IMR-90 (cell line): ENCODE measurements at regions not wholly inside any gene's neighbourhood (a gene's known extent, or its start where the extent isn't known, plus 50 kb on each side); places are given as distances from the start of the nearest gene placed in this dataset.

Source experiments
- ATAC-seq: fragments of 200-7000 bp; cut with Tn5 transposase; 2 replicates; pipeline ENCODE4 v1.9.1; 2020; ENCODE audit warnings: low read depth, mild to moderate bottlenecking, moderate library complexity
- BruUV-seq: library from RNA; stranded (reverse); fragments of 400-500 nt; replicated peaks from 2 replicates; lab custom pipeline; 2021; lab: Mats Ljungman, UMichigan
- CTCF ChIA-PET: fragments of 300-600 bp; formaldehyde crosslinking; extraction: SDS; loops from one replicate; lab custom pipeline; 2021; ENCODE audit warnings: antibody characterized with exemption; lab: Yijun Ruan, JAX
- POLR2A ChIA-PET: fragments of 300-600 bp; sonication (Branson Sonifier 250); formaldehyde crosslinking; loops from one replicate; lab custom pipeline; 2022; ENCODE audit warnings: antibody characterized with exemption; ENCODE audit not compliant: unreplicated experiment; lab: Charles Lee
- DNase-seq: peaks from one replicate; pipeline ENCODE4 v3.0.0; 2013
- H2AFZ ChIP-seq: replicated peaks from 2 replicates; pipeline ENCODE3; 2013; ENCODE audit warnings: low read length, mild to moderate bottlenecking; ENCODE audit not compliant: poor library complexity
- H2AK5ac ChIP-seq: 2 replicates; pipeline ENCODE4 v1.6.1; 2013; ENCODE audit warnings: low read depth, low read length, inconsistent platforms
- H2AK9ac ChIP-seq: replicated peaks from 2 replicates; pipeline ENCODE3; 2013; ENCODE audit warnings: mild to moderate bottlenecking, low read depth, low read length, moderate library complexity; ENCODE audit not compliant: poor library complexity
- H2BK120ac ChIP-seq: 2 replicates; pipeline ENCODE4 v1.6.1; 2013; ENCODE audit warnings: low read depth, low read length, inconsistent platforms
- H2BK15ac ChIP-seq: 3 replicates; pipeline ENCODE4 v1.6.1; 2013; ENCODE audit warnings: low read depth, low read length, inconsistent platforms
- H2BK20ac ChIP-seq: 2 replicates; pipeline ENCODE4 v1.6.1; 2013; ENCODE audit warnings: low read depth, mild to moderate bottlenecking, inconsistent platforms, low read length, moderate library complexity
- H2BK5ac ChIP-seq: 2 replicates; pipeline ENCODE4 v1.6.1; 2013; ENCODE audit warnings: mild to moderate bottlenecking, low read depth, low read length, inconsistent platforms; ENCODE audit not compliant: poor library complexity, severe bottlenecking
- H3K14ac ChIP-seq: replicated peaks from 2 replicates; pipeline ENCODE4 v1.6.1; 2013; ENCODE audit warnings: low read depth, low read length, inconsistent platforms
- H3K18ac ChIP-seq: 2 replicates; pipeline ENCODE4 v1.6.1; 2013; ENCODE audit warnings: low read depth, low read length, control low read depth
- H3K23ac ChIP-seq: 2 replicates; pipeline ENCODE4 v1.6.1; 2013; ENCODE audit warnings: low read depth, low read length, inconsistent platforms
- H3K27ac ChIP-seq: 2 replicates; pipeline ENCODE4 v1.5.1; 2013; ENCODE audit warnings: mild to moderate bottlenecking, control low read depth, low read length; ENCODE audit not compliant: insufficient read depth
- H3K27me3 ChIP-seq: 2 replicates; pipeline ENCODE4 v1.6.1; 2013; ENCODE audit warnings: low read length; ENCODE audit not compliant: control insufficient read depth, insufficient read depth
- H3K36me3 ChIP-seq: 2 replicates; pipeline ENCODE4 v1.6.1; 2013; ENCODE audit warnings: low read length, mixed read lengths; ENCODE audit not compliant: control insufficient read depth, insufficient read depth
- H3K4ac ChIP-seq: 2 replicates; pipeline ENCODE4 v1.6.1; 2013; ENCODE audit warnings: low read depth, low read length, inconsistent platforms
- H3K4me1 ChIP-seq: 2 replicates; pipeline ENCODE4 v1.6.1; 2013; ENCODE audit warnings: low read length, mixed read lengths; ENCODE audit not compliant: control insufficient read depth, insufficient read depth
- H3K4me2 ChIP-seq: 2 replicates; pipeline ENCODE4 v1.6.1; 2013; ENCODE audit warnings: low read depth, mild to moderate bottlenecking, control low read depth, low read length, moderate library complexity
- H3K4me3 ChIP-seq: 2 replicates; pipeline ENCODE4 v1.5.1; 2013; ENCODE audit warnings: low read depth, mild to moderate bottlenecking, control low read depth, low read length, moderate library complexity; ENCODE audit not compliant: insufficient read depth
- H3K56ac ChIP-seq: 2 replicates; pipeline ENCODE4 v1.6.1; 2013; ENCODE audit warnings: low read length, inconsistent platforms; ENCODE audit not compliant: insufficient read depth; ENCODE audit errors: extremely low read depth
- H3K79me1 ChIP-seq, 2 experiments: 2 replicates each; pipeline ENCODE4 v1.6.1; 2013; ENCODE audit warnings: low read length in 2 of 2, inconsistent platforms in 1 of 2, low read depth in 1 of 2
- H3K9ac ChIP-seq: 2 replicates; pipeline ENCODE4 v1.6.1; 2013; ENCODE audit warnings: low read depth, low read length, control low read depth
- H3K9me1 ChIP-seq: 2 replicates; pipeline ENCODE4 v1.6.1; 2013; ENCODE audit warnings: low read length, inconsistent platforms; ENCODE audit not compliant: insufficient read depth
- H3K9me3 ChIP-seq: 2 replicates; pipeline ENCODE4 v1.6.1; 2013; ENCODE audit warnings: low read length; ENCODE audit not compliant: control insufficient read depth, insufficient read depth
- H4K20me1 ChIP-seq: 2 replicates; pipeline ENCODE4 v1.6.1; 2013; ENCODE audit warnings: low read length, inconsistent platforms; ENCODE audit not compliant: insufficient read depth
- H4K5ac ChIP-seq: 2 replicates; pipeline ENCODE4 v1.6.1; 2013; ENCODE audit warnings: mild to moderate bottlenecking, low read depth, low read length, control low read depth
- H4K8ac ChIP-seq, 2 experiments: 2 replicates each; pipeline ENCODE4 v1.6.1; 2013; ENCODE audit warnings: low read depth in 2 of 2, low read length in 2 of 2, control low read depth in 1 of 2, inconsistent platforms in 1 of 2
- H4K91ac ChIP-seq: 2 replicates; pipeline ENCODE4 v1.6.1; 2013; ENCODE audit warnings: low read depth, low read length, inconsistent platforms; ENCODE audit not compliant: insufficient read depth
- BHLHE40 ChIP-seq: fragments of 150-350 bp; IDR thresholded peaks from 2 replicates; pipeline ENCODE4 v1.6.1; 2016; ENCODE audit warnings: mild to moderate bottlenecking, low read depth, low read length
- CEBPB ChIP-seq: IDR thresholded peaks from 2 replicates; pipeline ENCODE4 v1.6.1; 2012; ENCODE audit warnings: low read depth, low read length, improper control_type of control experiment
- CHD1 ChIP-seq: IDR thresholded peaks from 2 replicates; pipeline ENCODE4 v1.6.1; 2012; ENCODE audit warnings: low read depth, low read length, improper control_type of control experiment
- ELK1 ChIP-seq: fragments of 150-350 bp; IDR thresholded peaks from 2 replicates; pipeline ENCODE4 v1.6.1; 2016; ENCODE audit warnings: low read depth, mild to moderate bottlenecking, low read length, moderate library complexity, borderline replicate concordance
- FOS ChIP-seq: fragments of 150-350 bp; IDR thresholded peaks from 2 replicates; pipeline ENCODE4 v1.6.1; 2016; ENCODE audit warnings: low read depth, low read length
- MAFK ChIP-seq: IDR thresholded peaks from 2 replicates; pipeline ENCODE4 v1.6.1; 2012; ENCODE audit warnings: low read depth, low read length, improper control_type of control experiment
- MAZ ChIP-seq: IDR thresholded peaks from 2 replicates; pipeline ENCODE4 v1.6.1; 2012; ENCODE audit warnings: low read depth, mild to moderate bottlenecking, low read length, improper control_type of control experiment, moderate library complexity, borderline replicate concordance
- MXI1 ChIP-seq: IDR thresholded peaks from 2 replicates; pipeline ENCODE4 v1.6.1; 2012; ENCODE audit warnings: low read depth, mild to moderate bottlenecking, low read length, moderate library complexity, borderline replicate concordance
- NFE2L2 ChIP-seq: fragments of 150-350 bp; IDR thresholded peaks from 2 replicates; pipeline ENCODE4 v1.6.1; 2016; ENCODE audit warnings: low read depth, mild to moderate bottlenecking, low read length
- POLR2A ChIP-seq: IDR thresholded peaks from 2 replicates; pipeline ENCODE4 v1.6.1; 2012; ENCODE audit warnings: mild to moderate bottlenecking, low read depth, low read length
- RAD21 ChIP-seq: IDR thresholded peaks from 2 replicates; pipeline ENCODE4 v1.6.1; 2012; ENCODE audit warnings: low read length, improper control_type of control experiment
- RCOR1 ChIP-seq: IDR thresholded peaks from 2 replicates; pipeline ENCODE4 v1.6.1; 2012; ENCODE audit warnings: mild to moderate bottlenecking, low read length, improper control_type of control experiment; ENCODE audit not compliant: insufficient replicate concordance
- RFX5 ChIP-seq: IDR thresholded peaks from 2 replicates; pipeline ENCODE4 v1.8.0; 2012; ENCODE audit warnings: low read depth, mild to moderate bottlenecking, low read length, moderate library complexity
- SMC3 ChIP-seq: fragments of 150-350 bp; IDR thresholded peaks from 2 replicates; pipeline ENCODE4 v1.6.1; 2016; ENCODE audit warnings: low read depth, mild to moderate bottlenecking, antibody characterized with exemption, low read length, moderate library complexity
- WGBS, 2 experiments: methylation state at CpG; one replicate each; pipeline versions ENCODE4 v1.1.5 to v1.1.7; 2013; ENCODE audit warnings: missing lambda C conversion rate in 2 of 2; ENCODE audit not compliant: insufficient read length in 1 of 2; ENCODE audit errors: extremely low coverage in 2 of 2; 5-methylcytosine and 5-hydroxymethylcytosine counted together
- dilution Hi-C: fragments of 300-500 bp; cut with HindIII; formaldehyde crosslinking; loops from one replicate; pipeline ENCODE4 v1.14.3; 2018; ENCODE audit warnings: low sequenced_read_pairs; ENCODE audit not compliant: unreplicated experiment
- in situ Hi-C: fragments of 300-500 bp; cut with MboI; formaldehyde crosslinking; loops from 3 replicates; pipeline ENCODE4 v1.14.3; 2019; ENCODE audit warnings: low sequenced_read_pairs, inconsistent platforms, mixed read lengths
- intact Hi-C: fragments of 100-400 bp; cut with micrococcal nuclease; formaldehyde crosslinking; loops from 2 replicates; pipeline ENCODE4 v1.10.0; 2022
- TF ChIP-seq, protein P1 (sequence below): fragments of 150-350 bp; IDR thresholded peaks from 2 replicates; pipeline ENCODE4 v1.6.1; 2017; ENCODE audit warnings: mild to moderate bottlenecking, antibody characterized with exemption, low read length, low read depth
- TF ChIP-seq, protein P2 (sequence below): conservative IDR thresholded peaks from 2 replicates; pipeline ENCODE4 v1.5.1; 2012; ENCODE audit warnings: mild to moderate bottlenecking, low read depth, low read length, improper control_type of control experiment

- DNase-seq (no peak), ATAC-seq (no peak)
- ChIA-PET CTCF (no interaction called here), POLR2A (no interaction called here)
- Histone ChIP-seq H3K9ac (no peak overlapping the region), H2BK20ac (no peak overlapping the region), H3K4me2 (no peak overlapping the region), H2BK15ac (no peak overlapping the region), H2BK5ac (no peak overlapping the region), H2AK9ac (no peak overlapping the region), H3K9me3 (peaks cover 6% of the 10 kb centered on the region; the same call in 1 of the 2 replicates), H2AFZ (no peak overlapping the region), H3K18ac (no peak overlapping the region), H4K8ac (no peak overlapping the region), H3K14ac (no peak overlapping the region), H3K27ac (no peak overlapping the region), H3K56ac (no peak overlapping the region), H2AK5ac (no peak overlapping the region), H2BK120ac (no peak overlapping the region), H3K4me1 (no peaks in the 10 kb centered on the region), H3K4ac (no peak overlapping the region), H4K91ac (no peak overlapping the region), H3K79me1 (no peaks in the 10 kb centered on the region), H3K27me3 (no peaks in the 10 kb centered on the region), H3K23ac (no peak overlapping the region), H4K5ac (no peak overlapping the region), H3K36me3 (no peaks in the 10 kb centered on the region), H4K20me1 (no peaks in the 10 kb centered on the region), H3K4me3 (no peak overlapping the region), H3K9me1 (no peaks in the 10 kb centered on the region)
- BruUV-seq, result no TSS peak
- in situ Hi-C loops, result no loop called here
- WGBS, 2 experiments, result no CpG with 5 or more reads among the region's 2 CpGs
- intact Hi-C loops, result no loop called here
- TF ChIP-seq FOS, result no peak
- TF ChIP-seq CHD1, result no peak
- TF ChIP-seq RCOR1, result no peak
- TF ChIP-seq RAD21, result no peak
- no peak for TF ChIP-seq SMC3
- TF ChIP-seq MAFK, result no peak
- no peak for TF ChIP-seq CEBPB
- TF ChIP-seq MXI1, result no peak
- no peak for TF ChIP-seq MAZ
- TF ChIP-seq, protein P1, sequence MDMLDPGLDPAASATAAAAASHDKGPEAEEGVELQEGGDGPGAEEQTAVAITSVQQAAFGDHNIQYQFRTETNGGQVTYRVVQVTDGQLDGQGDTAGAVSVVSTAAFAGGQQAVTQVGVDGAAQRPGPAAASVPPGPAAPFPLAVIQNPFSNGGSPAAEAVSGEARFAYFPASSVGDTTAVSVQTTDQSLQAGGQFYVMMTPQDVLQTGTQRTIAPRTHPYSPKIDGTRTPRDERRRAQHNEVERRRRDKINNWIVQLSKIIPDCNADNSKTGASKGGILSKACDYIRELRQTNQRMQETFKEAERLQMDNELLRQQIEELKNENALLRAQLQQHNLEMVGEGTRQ, result no peak
- TF ChIP-seq NFE2L2, result no peak
- TF ChIP-seq, protein P2, sequence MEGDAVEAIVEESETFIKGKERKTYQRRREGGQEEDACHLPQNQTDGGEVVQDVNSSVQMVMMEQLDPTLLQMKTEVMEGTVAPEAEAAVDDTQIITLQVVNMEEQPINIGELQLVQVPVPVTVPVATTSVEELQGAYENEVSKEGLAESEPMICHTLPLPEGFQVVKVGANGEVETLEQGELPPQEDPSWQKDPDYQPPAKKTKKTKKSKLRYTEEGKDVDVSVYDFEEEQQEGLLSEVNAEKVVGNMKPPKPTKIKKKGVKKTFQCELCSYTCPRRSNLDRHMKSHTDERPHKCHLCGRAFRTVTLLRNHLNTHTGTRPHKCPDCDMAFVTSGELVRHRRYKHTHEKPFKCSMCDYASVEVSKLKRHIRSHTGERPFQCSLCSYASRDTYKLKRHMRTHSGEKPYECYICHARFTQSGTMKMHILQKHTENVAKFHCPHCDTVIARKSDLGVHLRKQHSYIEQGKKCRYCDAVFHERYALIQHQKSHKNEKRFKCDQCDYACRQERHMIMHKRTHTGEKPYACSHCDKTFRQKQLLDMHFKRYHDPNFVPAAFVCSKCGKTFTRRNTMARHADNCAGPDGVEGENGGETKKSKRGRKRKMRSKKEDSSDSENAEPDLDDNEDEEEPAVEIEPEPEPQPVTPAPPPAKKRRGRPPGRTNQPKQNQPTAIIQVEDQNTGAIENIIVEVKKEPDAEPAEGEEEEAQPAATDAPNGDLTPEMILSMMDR, result no peak
- TF ChIP-seq BHLHE40, result no peak
- no peak for TF ChIP-seq RFX5
- TF ChIP-seq POLR2A, result no peak
- TF ChIP-seq ELK1, result no peak
- dilution Hi-C loops, result no loop called here
Measured at GRCh38 chrX:1713296-1713695, 98.4 kb downstream of the ASMT start.
